ENCODE measurements at regions not wholly inside any gene's neighbourhood (a gene's known extent, or its start where the extent isn't known, plus 50 kb on each side); places are given as distances from the start of the nearest gene placed in this dataset.

- no peak overlapping the region for H3K4me3 ChIP-seq (ENCODE audit: low read depth in 1 of 2, low read length in 1 of 2)
- no peaks in the 10 kb centered on the region for H3K36me3 ChIP-seq
- no peak overlapping the region for H3K27ac ChIP-seq
- TF ChIP-seq CTCF (IDR thresholded peaks at IDR 0.05) = no peak
- H3K27me3 ChIP-seq = no peaks in the 10 kb centered on the region
- H3K9me3 ChIP-seq = no peaks in the 10 kb centered on the region
- H3K4me1 ChIP-seq (ENCODE audit: control insufficient read depth in 1 of 2, insufficient read depth in 1 of 2, low read depth in 1 of 2, low read length in 1 of 2) = no peaks in the 10 kb centered on the region
These were observed 50.1 kb upstream of the HDGFL1 start for GRCh38 chr6:22519237-22519636.
